ENCODE measurements at regions not wholly inside any gene's neighbourhood (a gene's known extent, or its start where the extent isn't known, plus 50 kb on each side); places are given as distances from the start of the nearest gene placed in this dataset.

DNA sequence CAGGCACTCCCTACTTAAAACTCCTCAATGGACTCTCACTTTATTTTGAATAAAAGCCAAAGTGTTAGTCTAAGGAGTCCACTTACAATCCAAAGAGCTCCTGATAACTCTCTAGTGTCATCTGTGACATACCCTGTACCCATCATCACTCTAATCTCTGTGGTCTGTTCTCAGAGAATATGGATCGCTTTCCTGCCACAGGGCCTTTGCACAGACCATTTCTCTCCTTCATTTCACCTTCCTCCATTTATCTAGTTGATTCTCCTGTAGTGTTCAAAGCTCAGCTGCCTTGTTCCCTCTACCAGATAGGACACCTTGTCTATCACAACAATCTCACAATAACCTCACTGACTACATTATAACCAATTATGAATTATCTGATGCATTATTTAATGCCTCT, 185.4 kb upstream of the KBTBD8 start:
- TF ChIP-seq POLR2A (IDR thresholded peaks at IDR 0.05) = no peak
- TF ChIP-seq, protein P1, sequence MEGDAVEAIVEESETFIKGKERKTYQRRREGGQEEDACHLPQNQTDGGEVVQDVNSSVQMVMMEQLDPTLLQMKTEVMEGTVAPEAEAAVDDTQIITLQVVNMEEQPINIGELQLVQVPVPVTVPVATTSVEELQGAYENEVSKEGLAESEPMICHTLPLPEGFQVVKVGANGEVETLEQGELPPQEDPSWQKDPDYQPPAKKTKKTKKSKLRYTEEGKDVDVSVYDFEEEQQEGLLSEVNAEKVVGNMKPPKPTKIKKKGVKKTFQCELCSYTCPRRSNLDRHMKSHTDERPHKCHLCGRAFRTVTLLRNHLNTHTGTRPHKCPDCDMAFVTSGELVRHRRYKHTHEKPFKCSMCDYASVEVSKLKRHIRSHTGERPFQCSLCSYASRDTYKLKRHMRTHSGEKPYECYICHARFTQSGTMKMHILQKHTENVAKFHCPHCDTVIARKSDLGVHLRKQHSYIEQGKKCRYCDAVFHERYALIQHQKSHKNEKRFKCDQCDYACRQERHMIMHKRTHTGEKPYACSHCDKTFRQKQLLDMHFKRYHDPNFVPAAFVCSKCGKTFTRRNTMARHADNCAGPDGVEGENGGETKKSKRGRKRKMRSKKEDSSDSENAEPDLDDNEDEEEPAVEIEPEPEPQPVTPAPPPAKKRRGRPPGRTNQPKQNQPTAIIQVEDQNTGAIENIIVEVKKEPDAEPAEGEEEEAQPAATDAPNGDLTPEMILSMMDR (IDR thresholded peaks at IDR 0.05) = no peak
- TF ChIP-seq EP300 (IDR thresholded peaks at IDR 0.05; ENCODE audit: low read depth) = no peak
- TF ChIP-seq POLR2AphosphoS5 (IDR thresholded peaks at IDR 0.05) = no peak

Data from transverse colon (tissue), 4 donors.